ENCODE measurements at regions not wholly inside any gene's neighbourhood (a gene's known extent, or its start where the extent isn't known, plus 50 kb on each side); places are given as distances from the start of the nearest gene placed in this dataset.

DNA sequence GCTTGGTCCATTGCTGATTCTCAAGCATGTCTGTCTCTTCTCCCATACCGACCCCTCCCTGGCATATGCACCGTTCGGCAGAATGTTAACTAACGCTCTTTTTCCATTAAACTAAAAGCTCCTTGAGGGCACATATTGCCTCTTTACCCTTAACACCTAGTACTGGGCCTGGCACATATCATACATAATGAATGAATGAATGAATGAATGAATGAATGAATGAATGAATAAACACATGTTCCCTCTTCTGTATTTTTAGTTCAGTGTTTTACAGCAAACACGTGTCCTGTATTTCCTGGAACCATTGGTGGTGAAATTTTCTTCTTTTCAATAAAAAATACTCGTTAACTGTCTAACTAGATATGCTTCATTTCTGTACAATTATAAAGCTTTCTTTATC, 174.4 kb upstream of the DTNBP1 start:
- Histone ChIP-seq H3K27me3 (ENCODE audit: control insufficient read depth, insufficient read depth, low read length) (no peaks in the 10 kb centered on the region), H3K79me2 (no peaks in the 10 kb centered on the region), H3K27ac (no peak overlapping the region), H3K36me3 (ENCODE audit: control insufficient read depth, insufficient read depth, low read length) (no peaks in the 10 kb centered on the region), H3K4me3 (ENCODE audit: low read depth, low read length) (no peak overlapping the region), H3K4me2 (ENCODE audit: low read length) (no peak overlapping the region), H3K9me3 (ENCODE audit: control insufficient read depth, low read length) (no peaks in the 10 kb centered on the region), H3K4me1 (no peaks in the 10 kb centered on the region), H3K9ac (no peak overlapping the region), H2AFZ (no peak overlapping the region)
- TF ChIP-seq, protein P1, sequence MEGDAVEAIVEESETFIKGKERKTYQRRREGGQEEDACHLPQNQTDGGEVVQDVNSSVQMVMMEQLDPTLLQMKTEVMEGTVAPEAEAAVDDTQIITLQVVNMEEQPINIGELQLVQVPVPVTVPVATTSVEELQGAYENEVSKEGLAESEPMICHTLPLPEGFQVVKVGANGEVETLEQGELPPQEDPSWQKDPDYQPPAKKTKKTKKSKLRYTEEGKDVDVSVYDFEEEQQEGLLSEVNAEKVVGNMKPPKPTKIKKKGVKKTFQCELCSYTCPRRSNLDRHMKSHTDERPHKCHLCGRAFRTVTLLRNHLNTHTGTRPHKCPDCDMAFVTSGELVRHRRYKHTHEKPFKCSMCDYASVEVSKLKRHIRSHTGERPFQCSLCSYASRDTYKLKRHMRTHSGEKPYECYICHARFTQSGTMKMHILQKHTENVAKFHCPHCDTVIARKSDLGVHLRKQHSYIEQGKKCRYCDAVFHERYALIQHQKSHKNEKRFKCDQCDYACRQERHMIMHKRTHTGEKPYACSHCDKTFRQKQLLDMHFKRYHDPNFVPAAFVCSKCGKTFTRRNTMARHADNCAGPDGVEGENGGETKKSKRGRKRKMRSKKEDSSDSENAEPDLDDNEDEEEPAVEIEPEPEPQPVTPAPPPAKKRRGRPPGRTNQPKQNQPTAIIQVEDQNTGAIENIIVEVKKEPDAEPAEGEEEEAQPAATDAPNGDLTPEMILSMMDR (IDR thresholded peaks at IDR 0.05): no peak

DNA sequence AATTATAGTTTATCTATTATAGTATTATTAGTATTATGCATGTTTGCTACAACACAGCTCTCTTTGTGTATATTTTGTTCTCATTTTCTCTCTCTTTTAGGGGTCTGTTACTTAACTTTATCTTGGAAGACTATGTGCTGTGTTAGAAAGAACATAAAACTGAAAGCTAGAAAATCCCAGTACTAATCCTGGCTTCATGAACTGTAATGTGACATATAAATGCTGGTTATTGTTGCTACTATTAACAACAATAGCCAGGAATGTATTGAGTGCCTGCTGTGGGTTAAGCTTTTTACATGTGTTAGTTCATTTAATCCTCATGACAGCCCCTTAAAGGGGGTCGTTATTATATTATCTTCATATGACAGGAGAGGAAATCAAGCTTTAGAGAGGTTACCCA, 170.0 kb upstream of the DTNBP1 start:
- no peaks in the 10 kb centered on the region for H3K36me3 ChIP-seq (ENCODE audit: control insufficient read depth, insufficient read depth, low read length)
- H3K79me2 ChIP-seq: no peaks in the 10 kb centered on the region
- no peak overlapping the region for H3K4me3 ChIP-seq (ENCODE audit: low read depth, low read length)
- H3K4me1 ChIP-seq: no peaks in the 10 kb centered on the region
- no peaks in the 10 kb centered on the region for H3K27me3 ChIP-seq (ENCODE audit: control insufficient read depth, insufficient read depth, low read length)
- TF ChIP-seq, protein P1 (IDR thresholded peaks at IDR 0.05): no peak
- no peaks in the 10 kb centered on the region for H3K9me3 ChIP-seq (ENCODE audit: control insufficient read depth, low read length)
- no peak overlapping the region for H3K4me2 ChIP-seq (ENCODE audit: low read length)
- H2AFZ ChIP-seq: no peak overlapping the region
- H3K27ac ChIP-seq: no peak overlapping the region
- no peak overlapping the region for H3K9ac ChIP-seq

DNA sequence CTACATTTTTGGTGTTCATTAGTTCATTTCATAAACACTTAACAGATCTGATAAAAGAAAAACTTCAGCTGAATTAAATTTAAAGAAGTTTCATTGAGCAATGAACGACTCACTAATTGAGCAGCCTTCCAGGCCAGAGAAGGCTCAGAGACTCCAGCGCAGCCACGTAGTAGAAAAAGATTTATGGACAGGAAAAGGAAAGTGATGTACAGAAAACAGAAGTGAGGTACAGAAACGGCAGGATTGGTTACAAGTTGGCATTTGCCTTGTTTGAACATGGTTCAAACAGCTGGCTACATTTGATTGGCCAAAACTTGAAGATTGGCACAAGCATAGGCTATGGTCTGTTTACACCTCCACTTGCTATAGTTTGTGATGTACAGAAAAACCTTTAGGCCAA, 166.3 kb upstream of the DTNBP1 start:
- Histone ChIP-seq H3K4me2 (ENCODE audit: low read length) (no peak overlapping the region), H3K79me2 (no peaks in the 10 kb centered on the region), H3K4me1 (no peaks in the 10 kb centered on the region), H3K27me3 (ENCODE audit: control insufficient read depth, insufficient read depth, low read length) (no peaks in the 10 kb centered on the region), H3K36me3 (ENCODE audit: control insufficient read depth, insufficient read depth, low read length) (no peaks in the 10 kb centered on the region), H3K4me3 (ENCODE audit: low read depth, low read length) (no peak overlapping the region), H3K9ac (no peak overlapping the region), H3K9me3 (ENCODE audit: control insufficient read depth, low read length) (no peaks in the 10 kb centered on the region), H2AFZ (no peak overlapping the region), H3K27ac (no peak overlapping the region)
- TF ChIP-seq, protein P1 (IDR thresholded peaks at IDR 0.05): no peak

DNA sequence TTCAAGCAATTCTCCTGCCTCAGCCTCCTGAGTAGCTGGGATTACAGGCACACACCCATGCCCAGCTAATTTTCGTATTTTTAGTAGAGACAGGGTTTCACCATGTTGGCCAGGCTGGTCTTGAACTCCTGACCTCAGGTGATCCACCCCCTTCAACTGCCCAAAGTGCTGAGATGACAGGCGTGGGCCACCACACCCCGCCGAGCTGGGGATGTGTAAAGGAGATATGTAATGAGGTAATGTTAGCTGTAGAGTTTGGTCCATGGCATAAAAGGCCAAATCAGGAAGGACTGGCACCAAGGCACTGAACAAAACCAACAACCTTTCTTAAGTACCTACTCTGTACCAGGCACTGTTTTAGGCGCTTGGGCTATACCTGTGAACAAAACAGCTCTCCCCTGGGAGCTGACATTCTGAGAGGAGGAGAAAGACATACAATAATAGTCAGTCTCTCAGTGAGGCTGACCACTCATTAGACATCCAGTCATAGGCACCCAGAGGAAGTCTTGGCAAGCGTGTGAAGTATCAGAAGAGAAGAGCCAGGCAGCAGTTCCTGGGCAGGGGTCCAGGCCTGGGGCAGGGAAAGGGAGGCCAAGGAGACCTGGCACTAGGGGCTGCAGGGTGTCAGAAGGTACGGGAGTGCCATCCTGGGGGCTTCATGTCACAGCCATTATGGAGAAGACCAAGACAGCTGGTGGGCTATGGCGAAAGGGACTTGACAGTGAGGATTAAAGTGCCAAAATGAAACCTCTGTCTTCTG, 164.8 kb upstream of the DTNBP1 start:
- no peak overlapping the region for H3K9ac ChIP-seq
- TF ChIP-seq, protein P1 (IDR thresholded peaks at IDR 0.05): no peak
- no peak overlapping the region for H3K4me3 ChIP-seq (ENCODE audit: low read depth, low read length)
- H2AFZ ChIP-seq: no peak overlapping the region
- H3K36me3 ChIP-seq (ENCODE audit: control insufficient read depth, insufficient read depth, low read length): no peaks in the 10 kb centered on the region
- H3K27me3 ChIP-seq (ENCODE audit: control insufficient read depth, insufficient read depth, low read length): no peaks in the 10 kb centered on the region
- no peaks in the 10 kb centered on the region for H3K9me3 ChIP-seq (ENCODE audit: control insufficient read depth, low read length)
- H3K27ac ChIP-seq: no peak overlapping the region
- H3K79me2 ChIP-seq: no peaks in the 10 kb centered on the region
- H3K4me1 ChIP-seq: no peaks in the 10 kb centered on the region
- H3K4me2 ChIP-seq (ENCODE audit: low read length): no peak overlapping the region

DNA sequence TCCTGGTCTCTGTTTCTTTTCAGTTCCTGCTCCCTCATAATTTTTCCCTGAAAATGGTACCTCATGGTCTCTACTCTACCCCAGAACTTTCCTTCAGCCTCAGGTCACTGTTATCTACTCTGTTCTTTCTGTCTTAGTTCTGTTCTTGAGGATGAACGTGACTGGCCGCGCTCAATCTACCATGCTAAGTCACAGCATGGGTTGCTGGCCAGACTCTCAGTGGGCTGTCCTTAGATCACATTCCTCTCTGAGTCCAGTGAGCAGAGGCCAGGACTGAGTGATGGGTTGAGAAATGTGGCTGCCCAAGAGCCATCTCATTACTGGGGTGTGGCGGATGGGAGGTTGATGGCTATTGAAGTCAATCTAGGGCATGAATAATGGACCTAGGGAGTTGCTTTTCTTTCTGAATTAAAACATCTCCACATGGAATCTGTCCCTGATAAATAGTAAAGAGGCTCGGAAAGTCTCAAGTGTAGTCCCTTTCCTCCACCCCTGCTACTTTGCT, 164.0 kb upstream of the DTNBP1 start:
- Histone ChIP-seq H3K4me1 (no peaks in the 10 kb centered on the region), H3K9ac (no peak overlapping the region), H3K79me2 (no peaks in the 10 kb centered on the region), H3K4me2 (ENCODE audit: low read length) (no peak overlapping the region), H3K27me3 (ENCODE audit: control insufficient read depth, insufficient read depth, low read length) (no peaks in the 10 kb centered on the region), H2AFZ (no peak overlapping the region), H3K27ac (no peak overlapping the region), H3K4me3 (ENCODE audit: low read depth, low read length) (no peak overlapping the region), H3K9me3 (ENCODE audit: control insufficient read depth, low read length) (no peaks in the 10 kb centered on the region), H3K36me3 (ENCODE audit: control insufficient read depth, insufficient read depth, low read length) (no peaks in the 10 kb centered on the region)
- TF ChIP-seq, protein P1 (IDR thresholded peaks at IDR 0.05): no peak

All from parathyroid adenoma (tissue), 2 donors.